ENCODE measurements at regions not wholly inside any gene's neighbourhood (a gene's known extent, or its start where the extent isn't known, plus 50 kb on each side); places are given as distances from the start of the nearest gene placed in this dataset.

- Histone ChIP-seq H3K4me3 (ENCODE audit: low read length) (no peak overlapping the region), H3K4me1 (ENCODE audit: insufficient read depth, low read length) (no peaks in the 10 kb centered on the region), H3K9me3 (ENCODE audit: low read depth, low read length) (no peaks in the 10 kb centered on the region), H3K27me3 (ENCODE audit: insufficient read depth, low read length) (no peaks in the 10 kb centered on the region)
Observed at GRCh38 chr1:194717334-194717733, 1530.9 kb upstream of the B3GALT2 start.

GRCh38 chr1:194710671-194711070 lies 1524.3 kb upstream of the B3GALT2 start:
- H3K4me1 ChIP-seq (ENCODE audit: insufficient read depth, low read length), result no peaks in the 10 kb centered on the region
- H3K27me3 ChIP-seq (ENCODE audit: insufficient read depth, low read length), result no peaks in the 10 kb centered on the region
- H3K9me3 ChIP-seq (ENCODE audit: low read depth, low read length), result no peaks in the 10 kb centered on the region
- H3K4me3 ChIP-seq (ENCODE audit: low read length), result no peak overlapping the region

GRCh38 chr1:194709439-194709838 lies 1523.0 kb upstream of the B3GALT2 start:
- Histone ChIP-seq H3K4me3 (ENCODE audit: low read length) (no peak overlapping the region), H3K9me3 (ENCODE audit: low read depth, low read length) (no peaks in the 10 kb centered on the region), H3K27me3 (ENCODE audit: insufficient read depth, low read length) (no peaks in the 10 kb centered on the region), H3K4me1 (ENCODE audit: insufficient read depth, low read length) (no peaks in the 10 kb centered on the region)

GRCh38 chr1:194707074-194707473 lies 1520.7 kb upstream of the B3GALT2 start:
- H3K9me3 ChIP-seq (ENCODE audit: low read depth, low read length), result no peaks in the 10 kb centered on the region
- no peaks in the 10 kb centered on the region for H3K4me1 ChIP-seq (ENCODE audit: insufficient read depth, low read length)
- H3K4me3 ChIP-seq (ENCODE audit: low read length), result no peak overlapping the region
- no peaks in the 10 kb centered on the region for H3K27me3 ChIP-seq (ENCODE audit: insufficient read depth, low read length)

GRCh38 chr1:194705123-194705854 lies 1518.9 kb upstream of the B3GALT2 start:
- no peaks in the 10 kb centered on the region for H3K27me3 ChIP-seq (ENCODE audit: insufficient read depth, low read length)
- no peak overlapping the region for H3K4me3 ChIP-seq (ENCODE audit: low read length)
- H3K4me1 ChIP-seq (ENCODE audit: insufficient read depth, low read length), result no peaks in the 10 kb centered on the region
- H3K9me3 ChIP-seq (ENCODE audit: low read depth, low read length), result no peaks in the 10 kb centered on the region

GRCh38 chr1:194698908-194699318 lies 1512.5 kb upstream of the B3GALT2 start:
- Histone ChIP-seq H3K9me3 (ENCODE audit: low read depth, low read length) (no peaks in the 10 kb centered on the region), H3K4me1 (ENCODE audit: insufficient read depth, low read length) (no peaks in the 10 kb centered on the region), H3K27me3 (ENCODE audit: insufficient read depth, low read length) (no peaks in the 10 kb centered on the region), H3K4me3 (ENCODE audit: low read length) (no peak overlapping the region)

GRCh38 chr1:194693244-194693643 lies 1506.8 kb upstream of the B3GALT2 start:
- Histone ChIP-seq H3K4me3 (ENCODE audit: low read length) (no peak overlapping the region), H3K27me3 (ENCODE audit: insufficient read depth, low read length) (no peaks in the 10 kb centered on the region), H3K9me3 (ENCODE audit: low read depth, low read length) (no peaks in the 10 kb centered on the region), H3K4me1 (ENCODE audit: insufficient read depth, low read length) (no peaks in the 10 kb centered on the region)

GRCh38 chr1:194684636-194685035 lies 1498.2 kb upstream of the B3GALT2 start:
- H3K4me1 ChIP-seq (ENCODE audit: insufficient read depth, low read length), result no peaks in the 10 kb centered on the region
- peaks cover 11% of the 10 kb centered on the region for H3K9me3 ChIP-seq (ENCODE audit: low read depth, low read length)
- no peak overlapping the region for H3K4me3 ChIP-seq (ENCODE audit: low read length)
- H3K27me3 ChIP-seq (ENCODE audit: insufficient read depth, low read length), result no peaks in the 10 kb centered on the region

- H3K9me3 ChIP-seq (ENCODE audit: low read depth, low read length), result no peaks in the 10 kb centered on the region
- H3K4me3 ChIP-seq (ENCODE audit: low read length), result no peak overlapping the region
- H3K27me3 ChIP-seq (ENCODE audit: insufficient read depth, low read length), result no peaks in the 10 kb centered on the region
- H3K4me1 ChIP-seq (ENCODE audit: insufficient read depth, low read length), result no peaks in the 10 kb centered on the region
Observed at GRCh38 chr1:194658090-194658439, 1471.7 kb upstream of the B3GALT2 start.

GRCh38 chr1:194654956-194655355 lies 1468.5 kb upstream of the B3GALT2 start:
- H3K27me3 ChIP-seq (ENCODE audit: insufficient read depth, low read length), result no peaks in the 10 kb centered on the region
- H3K4me1 ChIP-seq (ENCODE audit: insufficient read depth, low read length), result no peaks in the 10 kb centered on the region
- H3K9me3 ChIP-seq (ENCODE audit: low read depth, low read length), result no peaks in the 10 kb centered on the region
- no peak overlapping the region for H3K4me3 ChIP-seq (ENCODE audit: low read length)

- no peaks in the 10 kb centered on the region for H3K27me3 ChIP-seq (ENCODE audit: insufficient read depth, low read length)
- H3K9me3 ChIP-seq (ENCODE audit: low read depth, low read length), result no peaks in the 10 kb centered on the region
- H3K4me3 ChIP-seq (ENCODE audit: low read length), result no peak overlapping the region
- no peaks in the 10 kb centered on the region for H3K4me1 ChIP-seq (ENCODE audit: insufficient read depth, low read length)
Observed at GRCh38 chr1:194653385-194653784, 1467.0 kb upstream of the B3GALT2 start.

- H3K4me3 ChIP-seq (ENCODE audit: low read length), result no peak overlapping the region
- H3K9me3 ChIP-seq (ENCODE audit: low read depth, low read length), result no peaks in the 10 kb centered on the region
- H3K4me1 ChIP-seq (ENCODE audit: insufficient read depth, low read length), result no peaks in the 10 kb centered on the region
- no peaks in the 10 kb centered on the region for H3K27me3 ChIP-seq (ENCODE audit: insufficient read depth, low read length)
Observed at GRCh38 chr1:194647118-194647517, 1460.7 kb upstream of the B3GALT2 start.

- Histone ChIP-seq H3K4me1 (ENCODE audit: insufficient read depth, low read length) (no peaks in the 10 kb centered on the region), H3K9me3 (ENCODE audit: low read depth, low read length) (no peaks in the 10 kb centered on the region), H3K27me3 (ENCODE audit: insufficient read depth, low read length) (no peaks in the 10 kb centered on the region), H3K4me3 (ENCODE audit: low read length) (no peak overlapping the region)
Observed at GRCh38 chr1:194644528-194644927, 1458.1 kb upstream of the B3GALT2 start.

GRCh38 chr1:194640322-194640721 lies 1453.9 kb upstream of the B3GALT2 start:
- Histone ChIP-seq H3K27me3 (ENCODE audit: insufficient read depth, low read length) (no peaks in the 10 kb centered on the region), H3K4me1 (ENCODE audit: insufficient read depth, low read length) (no peaks in the 10 kb centered on the region), H3K4me3 (ENCODE audit: low read length) (no peak overlapping the region), H3K9me3 (ENCODE audit: low read depth, low read length) (no peaks in the 10 kb centered on the region)

- Histone ChIP-seq H3K4me3 (ENCODE audit: low read length) (no peak overlapping the region), H3K4me1 (ENCODE audit: insufficient read depth, low read length) (no peaks in the 10 kb centered on the region), H3K9me3 (ENCODE audit: low read depth, low read length) (no peaks in the 10 kb centered on the region), H3K27me3 (ENCODE audit: insufficient read depth, low read length) (no peaks in the 10 kb centered on the region)
Observed at GRCh38 chr1:194629011-194629410, 1442.6 kb upstream of the B3GALT2 start.

GRCh38 chr1:194624833-194625232 lies 1438.4 kb upstream of the B3GALT2 start:
- no peaks in the 10 kb centered on the region for H3K9me3 ChIP-seq (ENCODE audit: low read depth, low read length)

More at GRCh38 chr1:194624833-194625232, 1438.4 kb upstream of the B3GALT2 start:
- H3K27me3 ChIP-seq (ENCODE audit: insufficient read depth, low read length), result no peaks in the 10 kb centered on the region
- H3K4me1 ChIP-seq (ENCODE audit: insufficient read depth, low read length), result no peaks in the 10 kb centered on the region
- H3K4me3 ChIP-seq (ENCODE audit: low read length), result no peak overlapping the region

Measured in mononuclear cell (primary cell).